ENCODE measurements at regions not wholly inside any gene's neighbourhood (a gene's known extent, or its start where the extent isn't known, plus 50 kb on each side); places are given as distances from the start of the nearest gene placed in this dataset.

- TF ChIP-seq CTCF (IDR thresholded peaks at IDR 0.05; ENCODE audit: low read length, missing control alignments), result no peak
- no peak for DNase-seq (ENCODE audit: low read depth)
These were observed 455.6 kb upstream of the FZD8 start for GRCh38 chr10:36097696-36098095.

GRCh38 chr10:36096576-36096975, 454.5 kb upstream of the FZD8 start:
- DNase-seq (ENCODE audit: low read depth), result peak; percentile 9
- TF ChIP-seq CTCF (IDR thresholded peaks at IDR 0.05; ENCODE audit: low read length, missing control alignments), result no peak
- H3K4me3 ChIP-seq (replicated peaks; ENCODE audit: low read depth, low read length), result no peak overlapping the region

More at GRCh38 chr10:36097696-36098095, 455.6 kb upstream of the FZD8 start:
- no peak overlapping the region for H3K4me3 ChIP-seq (replicated peaks; ENCODE audit: low read depth, low read length)

- peak; percentile 8 for DNase-seq (ENCODE audit: low read depth)
- H3K4me3 ChIP-seq (replicated peaks; ENCODE audit: low read depth, low read length), result no peak overlapping the region
- no peak for TF ChIP-seq CTCF (IDR thresholded peaks at IDR 0.05; ENCODE audit: low read length, missing control alignments)
These were observed 452.0 kb upstream of the FZD8 start for GRCh38 chr10:36094096-36094495.

GRCh38 chr10:36092116-36092515, 450.0 kb upstream of the FZD8 start:
- no peak for TF ChIP-seq CTCF (IDR thresholded peaks at IDR 0.05; ENCODE audit: low read length, missing control alignments)
- H3K4me3 ChIP-seq (replicated peaks; ENCODE audit: low read depth, low read length), result no peak overlapping the region
- no peak for DNase-seq (ENCODE audit: low read depth)

- DNase-seq (ENCODE audit: low read depth), result no peak
These were observed 448.9 kb upstream of the FZD8 start for GRCh38 chr10:36091007-36091406.

GRCh38 chr10:36089790-36090440, 447.8 kb upstream of the FZD8 start:
- no peak overlapping the region for H3K4me3 ChIP-seq (replicated peaks; ENCODE audit: low read depth, low read length)
- TF ChIP-seq CTCF (IDR thresholded peaks at IDR 0.05; ENCODE audit: low read length, missing control alignments), result no peak
- DNase-seq (ENCODE audit: low read depth), result no peak

More at GRCh38 chr10:36091007-36091406, 448.9 kb upstream of the FZD8 start:
- no peak overlapping the region for H3K4me3 ChIP-seq (replicated peaks; ENCODE audit: low read depth, low read length)
- no peak for TF ChIP-seq CTCF (IDR thresholded peaks at IDR 0.05; ENCODE audit: low read length, missing control alignments)
